Stomach (tissue), 8 donors: ENCODE measurements at regions not wholly inside any gene's neighbourhood (a gene's known extent, or its start where the extent isn't known, plus 50 kb on each side); places are given as distances from the start of the nearest gene placed in this dataset.
A peak's percentile ranks its signal among the peaks of the same experiment; 100 is the strongest.

Experiments used
- DNase-seq, 2 donors: peaks; one replicate each; pipeline versions ENCODE4 v3.0.0 to v3.0.0-alpha.2; 2013 to 2019
- H3K27ac ChIP-seq, 5 donors: fragments of 200-600 bp in 4 of 5; sonication (generic) in 4 of 5; one replicate each; pipeline ENCODE4 v1.5.1; 2013 to 2019; ENCODE audit warnings: mild to moderate bottlenecking in 1 of 5, moderate library complexity in 1 of 5
- H3K27me3 ChIP-seq, 3 donors: fragments of 200-600 bp; sonication (generic); one replicate each; pipeline ENCODE4 v1.5.1; 2017 to 2019; ENCODE audit warnings: mixed run types in 1 of 3
- H3K36me3 ChIP-seq, 4 donors: fragments of 200-600 bp; sonication (generic); 1 replicate in 3 of 4; 2 replicates in 1 of 4; pipeline ENCODE4 v1.5.1; 2016 to 2019
- H3K4me1 ChIP-seq, 4 donors: fragments of 200-600 bp; sonication (generic); one replicate each; pipeline ENCODE4 v1.5.1; 2016 to 2019
- H3K4me3 ChIP-seq, 4 donors: fragments of 200-600 bp; sonication (generic) in 3 of 4; one replicate each; pipeline ENCODE4 v1.5.1; 2016 to 2019; ENCODE audit warnings: mild to moderate bottlenecking in 1 of 4
- H3K9me3 ChIP-seq, 4 donors: fragments of 200-600 bp; sonication (generic); one replicate each; pipeline ENCODE4 v1.5.1; 2016 to 2019
- EP300 ChIP-seq: sonication (generic); formaldehyde crosslinking; IDR thresholded peaks from one replicate; pipeline ENCODE4 v1.6.1; 2017; ENCODE audit warnings: antibody characterized with exemption
- POLR2A ChIP-seq, 4 donors: fragments of 450-650 bp; IDR thresholded peaks; one replicate each; pipeline ENCODE4 v1.6.1; 2016; ENCODE audit warnings: antibody characterized with exemption in 4 of 4, control low read depth in 2 of 4, mild to moderate bottlenecking in 1 of 4, moderate library complexity in 1 of 4
- POLR2AphosphoS5 ChIP-seq, 3 donors: sonication (generic); formaldehyde crosslinking; IDR thresholded peaks; one replicate each; pipeline ENCODE4 v1.6.1; 2016; ENCODE audit warnings: antibody characterized with exemption in 3 of 3
- WGBS, 5 donors: extraction: QIAGEN DNeasy Blood & Tissue Kit in 3 of 5; methylation state at CpG; one replicate each; pipeline versions ENCODE4 v1.1.5 to v1.1.7; 2013 to 2018; 5-methylcytosine and 5-hydroxymethylcytosine counted together
- intact Hi-C: fragments of 100-400 bp; cut with DNase I; formaldehyde crosslinking; loops from one replicate; pipeline ENCODE4 v1.15.1; 2023; ENCODE audit warnings: low total_unique reads
- TF ChIP-seq, protein P1 (sequence below), 7 experiments: fragments of 450-650 bp in 4 of 7; fragments of 200-600 bp in 3 of 7; sonication (generic) in 3 of 7; IDR thresholded peaks; one replicate each; pipeline ENCODE4 v1.5.1; 2016 to 2019; ENCODE audit warnings: antibody characterized with exemption in 7 of 7, control low read depth in 2 of 7, mild to moderate bottlenecking in 1 of 7
- donor health status: healthy with polysubstance abuse.
- donor health status: Bipolar disorder and iron deficiency.
- donor health status: healthy.

DNA sequence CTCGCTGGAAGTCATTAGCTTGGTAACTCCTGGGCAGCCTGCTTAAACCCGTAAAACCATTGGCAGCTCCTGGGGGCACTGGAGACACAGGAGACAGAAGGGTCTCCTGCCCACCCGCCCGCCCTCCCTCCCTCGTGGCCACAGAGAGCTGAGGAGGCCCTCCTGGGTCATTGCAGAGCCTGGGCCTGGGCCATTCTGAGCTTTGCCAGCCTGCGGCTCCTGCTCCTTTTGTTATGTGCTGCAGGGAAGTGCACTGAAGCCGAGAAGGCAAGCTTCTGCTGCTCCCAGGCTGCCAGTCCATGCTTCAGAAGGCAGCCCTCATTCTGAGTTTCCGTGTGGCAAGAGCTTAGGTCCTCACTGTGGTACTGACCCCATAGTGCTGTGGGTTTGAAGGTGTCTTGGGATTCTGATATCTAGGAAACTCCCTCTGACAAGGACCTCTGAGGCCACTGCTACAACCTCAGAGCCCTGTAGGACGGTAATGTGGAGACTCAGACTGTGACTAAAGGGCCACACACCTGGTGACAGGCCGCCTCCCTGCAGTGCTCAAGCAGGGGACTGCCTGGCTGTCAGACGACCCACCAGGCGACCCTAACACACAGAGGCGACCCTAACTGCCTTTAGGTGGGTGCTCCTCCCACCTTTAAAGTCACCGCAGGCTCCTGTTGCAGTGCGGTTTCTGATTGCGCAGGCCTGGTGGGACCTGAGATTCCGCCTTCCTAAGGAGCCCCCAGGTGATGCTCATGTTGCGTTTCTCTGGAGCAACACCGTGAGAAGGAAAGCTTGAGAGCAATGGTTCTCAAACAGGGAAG is 118.7 kb downstream of the IER5 start:
- Histone ChIP-seq H3K9me3 (no peaks in the 10 kb centered on the region), H3K36me3 (no peaks in the 10 kb centered on the region), H3K27me3 (peaks cover 0 to 12% (median 0%) of the 10 kb centered on the region in 3 donors), H3K4me3 (no peak overlapping the region), H3K27ac (no peak overlapping the region), H3K4me1 (no peaks in the 10 kb centered on the region)
- no peak for TF ChIP-seq POLR2AphosphoS5 (IDR thresholded peaks at IDR 0.05)
- TF ChIP-seq POLR2A (IDR thresholded peaks at IDR 0.05), result no peak
- DNase-seq, result no peak
- WGBS, 5 donors, result 70 to 83% (median 79%) methylated on average over 19 of the region's 19 CpGs
- intact Hi-C loops, result no loop called here

DNA sequence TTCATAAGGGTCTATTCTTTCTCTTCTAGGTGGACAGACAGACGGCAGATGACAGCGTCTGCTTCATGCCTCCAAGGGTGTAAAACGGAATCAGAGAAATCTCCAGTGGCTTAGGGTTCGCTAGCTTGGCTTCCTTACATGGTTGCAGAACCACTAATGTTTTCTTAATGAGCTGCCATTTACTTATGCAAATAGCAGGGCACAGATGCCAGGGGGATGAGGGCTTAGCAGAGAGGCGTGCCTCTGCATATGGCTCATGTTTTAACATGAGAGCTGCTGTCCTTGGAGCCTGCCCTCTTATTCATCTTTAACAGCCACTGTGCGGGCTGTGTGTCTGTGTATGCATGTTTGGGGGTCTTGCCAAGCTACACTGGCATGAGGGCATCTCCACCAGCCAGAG is 119.6 kb downstream of the IER5 start:
- Histone ChIP-seq H3K4me3 (no peak overlapping the region), H3K9me3 (no peaks in the 10 kb centered on the region), H3K36me3 (no peaks in the 10 kb centered on the region), H3K4me1 (no peaks in the 10 kb centered on the region), H3K27ac (no peak overlapping the region), H3K27me3 (peaks cover 0 to 12% (median 0%) of the 10 kb centered on the region in 3 donors)
- WGBS, 5 donors, result 74 to 84% (median 80%) methylated on average over 6 of the region's 6 CpGs
- DNase-seq, result peak in 1 of 2 donors; percentile 25
- intact Hi-C loops, result no loop called here
- TF ChIP-seq, protein P1, sequence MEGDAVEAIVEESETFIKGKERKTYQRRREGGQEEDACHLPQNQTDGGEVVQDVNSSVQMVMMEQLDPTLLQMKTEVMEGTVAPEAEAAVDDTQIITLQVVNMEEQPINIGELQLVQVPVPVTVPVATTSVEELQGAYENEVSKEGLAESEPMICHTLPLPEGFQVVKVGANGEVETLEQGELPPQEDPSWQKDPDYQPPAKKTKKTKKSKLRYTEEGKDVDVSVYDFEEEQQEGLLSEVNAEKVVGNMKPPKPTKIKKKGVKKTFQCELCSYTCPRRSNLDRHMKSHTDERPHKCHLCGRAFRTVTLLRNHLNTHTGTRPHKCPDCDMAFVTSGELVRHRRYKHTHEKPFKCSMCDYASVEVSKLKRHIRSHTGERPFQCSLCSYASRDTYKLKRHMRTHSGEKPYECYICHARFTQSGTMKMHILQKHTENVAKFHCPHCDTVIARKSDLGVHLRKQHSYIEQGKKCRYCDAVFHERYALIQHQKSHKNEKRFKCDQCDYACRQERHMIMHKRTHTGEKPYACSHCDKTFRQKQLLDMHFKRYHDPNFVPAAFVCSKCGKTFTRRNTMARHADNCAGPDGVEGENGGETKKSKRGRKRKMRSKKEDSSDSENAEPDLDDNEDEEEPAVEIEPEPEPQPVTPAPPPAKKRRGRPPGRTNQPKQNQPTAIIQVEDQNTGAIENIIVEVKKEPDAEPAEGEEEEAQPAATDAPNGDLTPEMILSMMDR (IDR thresholded peaks at IDR 0.05), result no peak
- TF ChIP-seq EP300 (no peak), POLR2A (IDR thresholded peaks at IDR 0.05) (no peak)

DNA sequence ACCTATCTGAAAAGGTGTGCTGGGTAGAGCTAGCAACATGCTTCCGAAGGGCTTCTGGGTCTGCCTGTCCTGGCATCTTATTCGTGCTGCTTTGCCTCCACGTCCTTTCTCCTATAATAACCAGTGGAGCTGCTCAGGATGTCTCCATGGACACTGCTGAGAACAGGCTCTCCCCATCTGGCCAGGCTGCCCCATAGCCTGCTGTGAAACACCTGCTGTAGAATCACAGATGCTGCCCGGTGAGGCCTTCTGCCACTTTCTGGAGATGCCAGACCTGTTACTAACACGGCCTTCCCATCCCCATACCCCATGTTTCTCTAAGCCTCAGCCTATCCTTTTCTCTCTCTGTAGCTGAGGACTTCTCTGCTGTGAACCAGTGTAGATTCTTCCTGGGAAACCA is 120.5 kb downstream of the IER5 start:
- 85 to 94% (median 90%) methylated on average over 5 of the region's 5 CpGs for WGBS, 5 donors
- DNase-seq, result peak in 1 of 2 donors; percentile 39
- TF ChIP-seq EP300 (no peak), POLR2AphosphoS5 (IDR thresholded peaks at IDR 0.05) (no peak), POLR2A (IDR thresholded peaks at IDR 0.05) (no peak)
- TF ChIP-seq, protein P1 (IDR thresholded peaks at IDR 0.05), result no peak
- intact Hi-C loops, result no loop called here
- Histone ChIP-seq H3K36me3 (no peaks in the 10 kb centered on the region), H3K4me1 (no peaks in the 10 kb centered on the region), H3K4me3 (no peak overlapping the region), H3K27ac (no peak overlapping the region), H3K27me3 (peaks cover 0 to 12% (median 0%) of the 10 kb centered on the region in 3 donors), H3K9me3 (no peaks in the 10 kb centered on the region)

DNA sequence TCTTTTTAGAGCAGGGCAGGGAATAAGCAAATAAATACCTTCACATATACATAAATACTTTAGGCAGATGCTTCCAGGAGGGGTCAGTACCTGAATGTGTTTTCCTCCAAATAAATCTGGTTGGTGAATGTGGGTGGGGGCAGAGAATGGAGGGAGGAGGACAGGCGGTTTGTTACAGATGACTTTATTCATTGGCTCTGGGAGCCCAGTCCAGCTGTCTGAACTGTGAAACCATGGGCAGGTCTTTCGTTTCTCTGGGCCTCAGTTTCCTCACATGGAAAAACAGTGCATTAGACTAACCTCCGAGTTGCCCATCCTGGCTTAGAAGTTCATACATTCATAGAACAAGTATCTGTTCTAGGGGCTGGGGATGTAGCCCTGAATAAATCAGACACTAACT is 124.6 kb downstream of the IER5 start:
- intact Hi-C loops, result no loop called here
- 62 to 73% (median 70%) methylated on average over 3 of the region's 3 CpGs for WGBS, 5 donors
- no peak overlapping the region for H3K4me3 ChIP-seq
- H3K36me3 ChIP-seq, result no peaks in the 10 kb centered on the region
- no peaks in the 10 kb centered on the region for H3K9me3 ChIP-seq
- no peak for DNase-seq
- H3K4me1 ChIP-seq, result no peaks in the 10 kb centered on the region
- no peak overlapping the region for H3K27ac ChIP-seq
- H3K27me3 ChIP-seq, result peaks cover 0 to 4% (median 4%) of the 10 kb centered on the region in 3 donors
- TF ChIP-seq POLR2A (IDR thresholded peaks at IDR 0.05), result no peak
- TF ChIP-seq EP300, result no peak
- no peak for TF ChIP-seq POLR2AphosphoS5 (IDR thresholded peaks at IDR 0.05)
- TF ChIP-seq, protein P1 (IDR thresholded peaks at IDR 0.05), result no peak

DNA sequence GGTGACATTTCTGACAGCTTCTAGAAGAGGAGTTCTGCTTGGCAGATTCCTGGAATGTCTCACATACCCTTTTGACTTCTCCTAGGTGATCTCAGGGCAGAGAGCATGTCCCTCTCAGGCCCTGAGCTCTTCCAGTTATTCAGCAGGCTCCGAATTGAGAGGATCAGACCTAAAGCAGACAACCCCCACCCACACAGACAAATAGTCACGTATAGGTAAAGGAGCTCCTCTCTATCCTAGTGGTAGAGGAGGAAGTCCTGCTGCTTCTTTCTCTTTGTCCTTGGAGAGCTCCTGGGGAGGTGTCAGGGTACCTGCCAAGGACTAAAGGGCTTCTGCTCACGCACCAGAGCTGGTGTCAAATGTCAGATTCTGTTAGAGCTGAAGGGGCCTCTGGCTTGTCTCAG is 128.1 kb downstream of the IER5 start:
- Histone ChIP-seq H3K27me3 (peaks cover 0 to 4% (median 0%) of the 10 kb centered on the region in 3 donors), H3K36me3 (no peaks in the 10 kb centered on the region), H3K9me3 (no peaks in the 10 kb centered on the region), H3K27ac (no peak overlapping the region), H3K4me1 (no peaks in the 10 kb centered on the region), H3K4me3 (no peak overlapping the region)
- intact Hi-C loops, result no loop called here
- 17 to 50% (median 32%) methylated on average over 3 of the region's 3 CpGs for WGBS, 5 donors
- no peak for DNase-seq
- TF ChIP-seq, protein P1 (IDR thresholded peaks at IDR 0.05), result no peak
- TF ChIP-seq POLR2A (IDR thresholded peaks at IDR 0.05), result no peak
- no peak for TF ChIP-seq EP300
- TF ChIP-seq POLR2AphosphoS5 (IDR thresholded peaks at IDR 0.05), result no peak
